Spleen (tissue), 7 donors: ENCODE measurements at regions not wholly inside any gene's neighbourhood (a gene's known extent, or its start where the extent isn't known, plus 50 kb on each side); places are given as distances from the start of the nearest gene placed in this dataset.

Experiments
- CTCF ChIP-seq, 11 experiments: fragments of 200-600 bp in 7 of 11; fragments of 450-650 bp in 4 of 11; sonication (generic) in 4 of 11; IDR thresholded peaks in 8 of 11; conservative IDR thresholded peaks in 3 of 11; 1 replicate in 7 of 11; 2 replicates in 4 of 11; pipeline versions ENCODE4 v1.4.0 to v1.8.0; 2016 to 2021; ENCODE audit warnings: antibody characterized with exemption in 11 of 11, inconsistent platforms in 4 of 11, mild to moderate bottlenecking in 1 of 11
- POLR2A ChIP-seq, 3 donors: fragments of 450-650 bp; IDR thresholded peaks; one replicate each; pipeline ENCODE4 v1.5.1; 2017; ENCODE audit warnings: antibody characterized with exemption in 3 of 3, mild to moderate bottlenecking in 1 of 3
- POLR2AphosphoS5 ChIP-seq, 3 donors: sonication (generic); formaldehyde crosslinking; IDR thresholded peaks; one replicate each; pipeline ENCODE4 v1.5.1; 2017; ENCODE audit warnings: antibody characterized with exemption in 3 of 3
- donor health status: DM: no; HTN: no; CAD: no; lungs with moderate emphysema.
- donor health status: DM: no; HTN: no; CAD: no.
- donor health status: DM: no; HTN: no; CAD: no.

GRCh38 chr4:90030202-90030601 is 97.0 kb upstream of the CCSER1 start:
- TF ChIP-seq POLR2A (IDR thresholded peaks at IDR 0.05): no peak
- TF ChIP-seq CTCF (IDR thresholded peaks at IDR 0.05 in 8 of 11, conservative IDR thresholded peaks at IDR 0.05 in 3 of 11): no peak
- no peak for TF ChIP-seq POLR2AphosphoS5 (IDR thresholded peaks at IDR 0.05)
